K562 (cell line): ENCODE measurements at regions not wholly inside any gene's neighbourhood (a gene's known extent, or its start where the extent isn't known, plus 50 kb on each side); places are given as distances from the start of the nearest gene placed in this dataset.

ENCODE experiments used
- ATAC-seq: fragments of 200-7000 bp; cut with Tn5 transposase; 3 replicates; pipeline ENCODE4 v1.9.1; 2020; ENCODE audit warnings: moderate library complexity
- BruUV-seq: library from RNA; stranded (reverse); fragments of 400-500 nt; replicated peaks from 2 replicates; lab custom pipeline; 2021; lab: Mats Ljungman, UMichigan
- CTCF ChIA-PET: fragments of 300-600 bp; formaldehyde crosslinking; extraction: SDS; loops from one replicate; lab custom pipeline; 2021; ENCODE audit warnings: low intra/inter-chr PET ratio; lab: Yijun Ruan, JAX
- POLR2A ChIA-PET: fragments of 300-600, 350-650 bp; sonication (Branson Sonifier 250); formaldehyde crosslinking; extraction: SDS; loops from one replicate; lab custom pipeline; 2021; ENCODE audit warnings: antibody characterized with exemption, inconsistent platforms; lab: Yijun Ruan, JAX
- DNase-seq, 4 experiments: peaks; one replicate each; pipeline versions ENCODE4 v3.0.0 to v3.0.0-alpha.2; 2011 to 2018; ENCODE audit warnings: low spot score in 3 of 4, mixed read lengths in 3 of 4; ENCODE audit errors: extremely low read depth in 1 of 4
- FAIRE-seq: peaks from 2 replicates; lab custom pipeline; 2011; peaks lifted over from hg19 to GRCh38; lab: Jason Lieb, UNC
- H2AFZ ChIP-seq: 2 replicates; pipeline ENCODE4 v1.6.0; 2011; ENCODE audit warnings: low read depth, low read length, control low read depth, inconsistent platforms
- H3K27ac ChIP-seq: fragments of 200-600 bp; 3 replicates; pipeline ENCODE4 v1.8.0; 2011; ENCODE audit warnings: low read depth, mild to moderate bottlenecking, control low read depth, inconsistent platforms, low read length, moderate library complexity, mixed read lengths; ENCODE audit errors: extremely low read depth
- H3K27me3 ChIP-seq, 2 experiments: fragments of 300-600 bp in 1 of 2; 2 replicates in 1 of 2; 3 replicates in 1 of 2; pipeline versions ENCODE4 v1.6.0 to v1.8.0; 2011; ENCODE audit warnings: inconsistent platforms in 2 of 2, low read length in 2 of 2, mild to moderate bottlenecking in 1 of 2, mixed read lengths in 1 of 2, moderate library complexity in 1 of 2; ENCODE audit not compliant: control insufficient read depth in 2 of 2, insufficient read depth in 2 of 2
- H3K36me3 ChIP-seq: fragments of 300-600 bp; 3 replicates; pipeline ENCODE4 v1.8.0; 2011; ENCODE audit warnings: mild to moderate bottlenecking, low read length, inconsistent platforms; ENCODE audit not compliant: control insufficient read depth, insufficient read depth
- H3K4me1 ChIP-seq, 2 experiments: fragments of 200-600 bp in 1 of 2; replicated peaks in 1 of 2; 2 replicates in 1 of 2; 3 replicates in 1 of 2; pipeline versions ENCODE4 v1.5.1 to v1.8.0; 2011; ENCODE audit warnings: inconsistent platforms in 2 of 2, low read length in 2 of 2, mild to moderate bottlenecking in 1 of 2, mixed read lengths in 1 of 2, moderate library complexity in 1 of 2; ENCODE audit not compliant: control insufficient read depth in 2 of 2, insufficient read depth in 2 of 2
- H3K4me2 ChIP-seq: 2 replicates; pipeline ENCODE4 v1.6.1; 2011; ENCODE audit warnings: low read length, control low read depth, inconsistent platforms, mixed read lengths; ENCODE audit not compliant: insufficient read depth
- H3K4me3 ChIP-seq: fragments of 200-600 bp; sonication (generic), shearing (Covaris generic); 2 replicates; pipeline ENCODE4 v1.5.1; 2016; ENCODE audit warnings: control low read depth, inconsistent platforms
- H3K79me2 ChIP-seq: fragments of 200-600 bp; 3 replicates; pipeline ENCODE4 v1.8.0; 2011; ENCODE audit warnings: low read length, inconsistent platforms; ENCODE audit not compliant: control insufficient read depth, insufficient read depth
- H3K9ac ChIP-seq, 2 experiments: 2 replicates each; pipeline versions ENCODE4 v1.6.0 to v1.6.1; 2011; ENCODE audit warnings: low read depth in 2 of 2, low read length in 2 of 2, control low read depth in 1 of 2, inconsistent platforms in 1 of 2, mild to moderate bottlenecking in 1 of 2, mixed read lengths in 1 of 2; ENCODE audit not compliant: insufficient read depth in 1 of 2
- H3K9me1 ChIP-seq: one replicate; pipeline ENCODE4 v1.6.0; 2011; ENCODE audit warnings: inconsistent platforms, mild to moderate bottlenecking, low read length, moderate library complexity; ENCODE audit not compliant: control insufficient read depth, insufficient read depth
- H3K9me3 ChIP-seq: replicated peaks from 2 replicates; pipeline ENCODE4 v1.5.1; 2011; ENCODE audit warnings: low read depth, low read length, inconsistent platforms; ENCODE audit not compliant: control insufficient read depth, insufficient read depth
- H4K20me1 ChIP-seq: replicated peaks from 2 replicates; pipeline ENCODE4 v1.6.1; 2011; ENCODE audit warnings: low read length, inconsistent platforms, mixed read lengths; ENCODE audit not compliant: control insufficient read depth, insufficient read depth
- ASH1L ChIP-seq: fragments of 450-650 bp; IDR thresholded peaks from 2 replicates; pipeline ENCODE4 v1.6.1; 2018; ENCODE audit warnings: borderline replicate concordance, mild to moderate bottlenecking, low read depth; ENCODE audit not compliant: partially characterized antibody
- BRCA1 ChIP-seq, 2 experiments: fragments of 450-650 bp in 1 of 2; sonication (generic) in 1 of 2; formaldehyde crosslinking in 1 of 2; IDR thresholded peaks; 2 replicates each; pipeline versions ENCODE4 v1.5.0 to v1.6.1; 2017 to 2020; ENCODE audit warnings: mild to moderate bottlenecking in 1 of 2, missing genetic modification reagents in 1 of 2
- CAMTA2 ChIP-seq: fragments of 250-450 bp; sonication (Bioruptor Pico); conservative IDR thresholded peaks from 2 replicates; pipeline ENCODE4 v1.5.1; 2022
- CBX1 ChIP-seq: sonication (generic); IDR thresholded peaks from 2 replicates; pipeline ENCODE4 v1.6.1; 2016; ENCODE audit warnings: antibody characterized with exemption, low read depth, mild to moderate bottlenecking
- DEAF1 ChIP-seq: fragments of 450-650 bp; formaldehyde crosslinking; IDR thresholded peaks from 2 replicates; pipeline ENCODE4 v1.4.0; 2020; ENCODE audit warnings: mild to moderate bottlenecking, moderate library complexity
- EP400 ChIP-seq: fragments of 450-650 bp; IDR thresholded peaks from 2 replicates; pipeline ENCODE4 v1.6.1; 2017; ENCODE audit warnings: antibody characterized with exemption, mild to moderate bottlenecking, moderate library complexity
- ID3 ChIP-seq, 2 experiments: fragments of 250-450 bp in 1 of 2; fragments of 450-650 bp in 1 of 2; sonication (Bioruptor Pico) in 1 of 2; IDR thresholded peaks; 2 replicates each; pipeline versions ENCODE4 v1.6.1 to v1.8.0; 2016 to 2021; ENCODE audit warnings: mild to moderate bottlenecking in 2 of 2, moderate library complexity in 2 of 2, missing compliant biosample characterization in 1 of 2, missing genetic modification characterization in 1 of 2
- LEF1 ChIP-seq: fragments of 450-650 bp; IDR thresholded peaks from 2 replicates; pipeline ENCODE4 v1.6.1; 2016; ENCODE audit warnings: mild to moderate bottlenecking
- SMAD2 ChIP-seq: fragments of 150-350 bp; IDR thresholded peaks from 2 replicates; pipeline ENCODE4 v1.6.1; 2014; ENCODE audit warnings: low read depth, mild to moderate bottlenecking, low read length
- SRSF7 ChIP-seq: fragments of 200-400 bp; formaldehyde crosslinking; optimal IDR thresholded peaks from 2 replicates; pipeline ENCODE3; 2017; ENCODE audit warnings: mild to moderate bottlenecking, low read depth, low read length
- TFAM ChIP-seq: fragments of 250-450 bp; sonication (Bioruptor Pico); conservative IDR thresholded peaks from 2 replicates; pipeline ENCODE4 v1.5.0; 2021; ENCODE audit warnings: mild to moderate bottlenecking, moderate library complexity
- WHSC1 ChIP-seq: IDR thresholded peaks from one replicate; pipeline ENCODE4 v1.6.1; 2012; ENCODE audit warnings: low read length, control low read depth, inconsistent platforms
- ZNF511 ChIP-seq: sonication (generic); formaldehyde crosslinking; IDR thresholded peaks from 2 replicates; pipeline ENCODE4 v1.8.0; 2022; ENCODE audit warnings: mild to moderate bottlenecking, missing genetic modification reagents
- WGBS: fragments of 100-300 bp; shearing (Covaris generic); methylation state at CpG from one replicate; pipeline ENCODE4 v1.1.6; 2016; ENCODE audit warnings: low coverage, mixed read lengths; ENCODE audit not compliant: insufficient coverage; ENCODE audit errors: missing lambda C conversion rate; 5-methylcytosine and 5-hydroxymethylcytosine counted together
- in situ Hi-C: fragments of 300-500 bp; cut with MboI; formaldehyde crosslinking; loops from 4 replicates; pipeline ENCODE4 v1.15.0; 2018; ENCODE audit warnings: inconsistent platforms, mixed read lengths
- intact Hi-C: fragments of 100-400 bp; cut with micrococcal nuclease; formaldehyde crosslinking; loops from 2 replicates; pipeline ENCODE4 v1.14.2; 2022
- TF ChIP-seq, protein P1 (sequence below): fragments of 450-650 bp; formaldehyde crosslinking; IDR thresholded peaks from 2 replicates; pipeline ENCODE4 v1.4.0; 2022; ENCODE audit warnings: missing genetic modification characterization

- TF ChIP-seq ASH1L (no peak), SMAD2 (no peak), ID3 (CRISPR knock-in tag; IDR thresholded peaks at IDR 0.05) (no peak), ID3 (tag; IDR thresholded peaks at IDR 0.05) (no peak)
Measured at GRCh38 chr12:124702736-124703135, 135.3 kb upstream of the NCOR2 start (continued).

DNA sequence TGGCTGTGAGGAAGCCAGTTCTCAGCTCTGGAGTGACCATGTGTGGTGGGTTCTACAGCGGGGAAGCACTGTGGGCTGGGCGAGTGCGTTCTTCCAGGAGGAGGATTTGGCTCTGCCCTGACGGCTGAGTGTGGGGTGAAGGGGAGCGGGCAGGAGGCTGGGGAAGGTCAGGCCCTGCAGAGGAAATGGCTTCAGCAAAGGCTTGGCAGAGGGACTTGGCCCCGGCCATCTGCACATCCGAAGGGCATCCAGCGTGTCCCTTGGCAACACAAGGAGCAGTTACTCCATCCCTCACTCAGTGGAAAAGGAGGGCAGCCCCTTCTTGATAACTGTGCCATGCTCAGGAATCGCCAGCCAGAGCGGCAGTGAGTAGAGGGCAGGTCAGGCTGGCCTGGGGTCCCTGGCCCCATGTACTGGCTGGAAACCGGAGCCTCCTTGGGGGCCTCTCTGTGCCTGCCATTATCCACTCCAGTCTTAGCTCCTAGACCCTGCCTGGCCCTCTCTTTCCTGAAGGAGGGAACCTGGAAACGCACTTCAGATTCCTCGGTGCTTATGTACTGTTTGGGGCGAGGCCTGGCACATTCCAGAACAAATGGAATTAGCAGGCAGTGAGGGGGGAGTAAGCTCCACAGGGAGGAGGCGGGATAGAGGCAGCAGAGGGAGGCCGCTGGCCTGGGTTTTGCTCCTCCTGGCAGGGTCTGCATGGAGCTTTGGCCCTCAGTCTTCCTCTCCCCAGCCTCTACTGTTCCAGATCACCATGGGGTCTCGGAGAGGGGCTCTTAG, 133.6 kb upstream of the NCOR2 start:
- H3K4me2 ChIP-seq = no peak overlapping the region
- WGBS = 1% methylated on average over 15 of the region's 17 CpGs
- ATAC-seq = no peak
- H3K9me1 ChIP-seq = no peaks in the 10 kb centered on the region
- TF ChIP-seq LEF1 (no peak), CAMTA2 (CRISPR knock-in tag) (no peak), WHSC1 (no peak), CBX1 (no peak), SRSF7 (no peak), BRCA1 (IDR thresholded peaks at IDR 0.05) (no peak), BRCA1 (CRISPR knock-in tag; IDR thresholded peaks at IDR 0.05) (no peak), TFAM (CRISPR knock-in tag) (no peak), ZNF511 (CRISPR knock-in tag) (no peak), EP400 (no peak), DEAF1 (CRISPR knock-in tag) (no peak)
- TF ChIP-seq, protein P1, sequence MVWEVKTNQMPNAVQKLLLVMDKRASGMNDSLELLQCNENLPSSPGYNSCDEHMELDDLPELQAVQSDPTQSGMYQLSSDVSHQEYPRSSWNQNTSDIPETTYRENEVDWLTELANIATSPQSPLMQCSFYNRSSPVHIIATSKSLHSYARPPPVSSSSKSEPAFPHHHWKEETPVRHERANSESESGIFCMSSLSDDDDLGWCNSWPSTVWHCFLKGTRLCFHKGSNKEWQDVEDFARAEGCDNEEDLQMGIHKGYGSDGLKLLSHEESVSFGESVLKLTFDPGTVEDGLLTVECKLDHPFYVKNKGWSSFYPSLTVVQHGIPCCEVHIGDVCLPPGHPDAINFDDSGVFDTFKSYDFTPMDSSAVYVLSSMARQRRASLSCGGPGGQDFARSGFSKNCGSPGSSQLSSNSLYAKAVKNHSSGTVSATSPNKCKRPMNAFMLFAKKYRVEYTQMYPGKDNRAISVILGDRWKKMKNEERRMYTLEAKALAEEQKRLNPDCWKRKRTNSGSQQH = no peak
- TF ChIP-seq, all 486 proteins: peak for 0
- Histone ChIP-seq H3K36me3 (no peaks in the 10 kb centered on the region), H4K20me1 (peaks cover 5% of the 10 kb centered on the region; the same call in 1 of the 2 replicates), H2AFZ (no peak overlapping the region), H3K27me3 (peaks cover 61 to 83% of the 10 kb centered on the region in 2 experiments), H3K4me3 (no peak overlapping the region), H3K79me2 (no peaks in the 10 kb centered on the region), H3K9me3 (no peaks in the 10 kb centered on the region), H3K4me1 (peaks cover 0 to 3% of the 10 kb centered on the region in 2 experiments; a peak in 1 of 5 replicates), H3K27ac (no peak overlapping the region), H3K9ac (no peak overlapping the region)
- FAIRE-seq (no peak), DNase-seq (no peak)
- CTCF ChIA-PET = no interaction called here
- in situ Hi-C loops (no loop called here), intact Hi-C loops (no loop called here)
- no TSS peak for BruUV-seq
- POLR2A ChIA-PET = interaction anchor here (0.6 to 2.8 kb wide), 5 partner anchors 10 to 210 kb away, joined by 3 to 13 read pairs (median 4); no protein-coding TSS in a partner anchor
